GM18505 (cell line): ENCODE measurements at regions not wholly inside any gene's neighbourhood (a gene's known extent, or its start where the extent isn't known, plus 50 kb on each side); places are given as distances from the start of the nearest gene placed in this dataset.

Experiments
- ATAC-seq: cut with Tn5 transposase; IDR thresholded peaks from one replicate; pipeline ENCODE4 v1.9.1; 2021; ENCODE audit not compliant: unreplicated experiment
- POLR2A ChIP-seq: IDR thresholded peaks from 4 replicates; pipeline ENCODE4 v1.6.1; 2011; ENCODE audit warnings: borderline replicate concordance; ENCODE audit not compliant: insufficient read depth, insufficient read length; ENCODE audit errors: extremely low read depth

- no peak for ATAC-seq
- TF ChIP-seq POLR2A = no peak
Measured at GRCh38 chr7:25359471-25360059, 131.3 kb upstream of the NPVF start.

GRCh38 chr7:25360451-25360850, 132.2 kb upstream of the NPVF start:
- no peak for ATAC-seq
- TF ChIP-seq POLR2A = no peak

GRCh38 chr7:25361387-25361786, 133.1 kb upstream of the NPVF start:
- TF ChIP-seq POLR2A = no peak
- no peak for ATAC-seq

- no peak for TF ChIP-seq POLR2A
- ATAC-seq = no peak
Measured at GRCh38 chr7:25361863-25362262, 133.6 kb upstream of the NPVF start.

GRCh38 chr7:25368599-25369201, 140.4 kb upstream of the NPVF start:
- no peak for ATAC-seq
- TF ChIP-seq POLR2A = no peak

GRCh38 chr7:25369786-25370185, 141.5 kb upstream of the NPVF start:
- no peak for TF ChIP-seq POLR2A
- ATAC-seq = no peak

GRCh38 chr7:25371972-25372371, 143.7 kb upstream of the NPVF start:
- ATAC-seq = no peak
- no peak for TF ChIP-seq POLR2A

GRCh38 chr7:25375805-25376600, 147.7 kb upstream of the NPVF start:
- no peak for ATAC-seq
- no peak for TF ChIP-seq POLR2A

- ATAC-seq = no peak
- no peak for TF ChIP-seq POLR2A
Measured at GRCh38 chr7:25379351-25380300, 151.3 kb upstream of the NPVF start.

GRCh38 chr7:25381818-25382589, 153.7 kb upstream of the NPVF start:
- no peak for TF ChIP-seq POLR2A
- no peak for ATAC-seq

- TF ChIP-seq POLR2A = no peak
- ATAC-seq = no peak
Measured at GRCh38 chr7:25382869-25383268, 154.6 kb upstream of the NPVF start.

- no peak for TF ChIP-seq POLR2A
- no peak for ATAC-seq
Measured at GRCh38 chr7:25383402-25383801, 155.1 kb upstream of the NPVF start.
